ENCODE measurements at regions not wholly inside any gene's neighbourhood (a gene's known extent, or its start where the extent isn't known, plus 50 kb on each side); places are given as distances from the start of the nearest gene placed in this dataset.

GRCh38 chr14:96626916-96627315 lies 124.7 kb downstream of the PAPOLA start:
- TF ChIP-seq POLR2A (IDR thresholded peaks at IDR 0.05; ENCODE audit: low read length) = no peak
- no peak for TF ChIP-seq GATA1 (IDR thresholded peaks at IDR 0.05; ENCODE audit: low read depth, low read length)

Measured in erythroblast (primary cell).